ENCODE measurements at regions not wholly inside any gene's neighbourhood (a gene's known extent, or its start where the extent isn't known, plus 50 kb on each side); places are given as distances from the start of the nearest gene placed in this dataset.

- TF ChIP-seq POLR2AphosphoS5 (IDR thresholded peaks at IDR 0.05) = no peak
- no peak for TF ChIP-seq CTCF (IDR thresholded peaks at IDR 0.05)
- TF ChIP-seq POLR2A (IDR thresholded peaks at IDR 0.05) = no peak
- Histone ChIP-seq H3K27me3 (replicated peaks; ENCODE audit: insufficient read depth) (no peaks in the 10 kb centered on the region), H3K4me3 (no peak overlapping the region), H3K4me1 (replicated peaks) (no peaks in the 10 kb centered on the region), H3K27ac (no peak overlapping the region), H3K9me3 (no peaks in the 10 kb centered on the region), H3K36me3 (no peaks in the 10 kb centered on the region)
- no peak for DNase-seq (ENCODE audit: low spot score)
- intact Hi-C loops (cut with DNase I) = no loop called here
Observed at GRCh38 chr3:165716592-165716991, 120.6 kb downstream of the BCHE start.

GRCh38 chr3:165713479-165713878 is 123.7 kb downstream of the BCHE start:
- Histone ChIP-seq H3K4me3 (no peak overlapping the region), H3K27me3 (replicated peaks; ENCODE audit: insufficient read depth) (no peaks in the 10 kb centered on the region), H3K9me3 (no peaks in the 10 kb centered on the region), H3K36me3 (no peaks in the 10 kb centered on the region), H3K4me1 (replicated peaks) (no peaks in the 10 kb centered on the region), H3K27ac (no peak overlapping the region)
- 98% methylated on average over 6 of the region's 7 CpGs for WGBS
- intact Hi-C loops (cut with DNase I) = no loop called here
- no peak for TF ChIP-seq CTCF (IDR thresholded peaks at IDR 0.05)
- TF ChIP-seq POLR2AphosphoS5 (IDR thresholded peaks at IDR 0.05) = no peak
- TF ChIP-seq POLR2A (IDR thresholded peaks at IDR 0.05) = no peak
- DNase-seq (ENCODE audit: low spot score) = no peak

DNA sequence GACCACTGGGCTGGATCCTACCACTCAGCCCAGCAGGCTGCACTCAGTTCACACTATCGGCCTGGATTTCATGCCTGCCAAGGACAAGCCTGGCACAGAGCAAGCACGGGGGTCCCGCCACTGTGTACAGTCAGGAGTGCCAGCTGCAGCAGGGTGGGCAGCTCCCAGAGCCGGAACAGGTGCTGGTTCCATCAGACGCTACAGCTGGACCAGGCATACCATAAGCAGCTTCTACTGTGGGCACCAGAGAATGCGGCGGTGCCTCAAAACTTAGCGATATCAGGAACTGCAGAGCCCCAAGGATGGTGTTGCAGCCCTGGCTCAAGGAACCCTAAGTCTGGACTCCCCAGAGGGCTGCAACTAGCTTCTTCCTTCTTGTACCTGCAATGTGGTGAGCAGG is 124.8 kb downstream of the BCHE start:
- intact Hi-C loops (cut with DNase I) = no loop called here
- DNase-seq (ENCODE audit: low spot score) = no peak
- Histone ChIP-seq H3K36me3 (no peaks in the 10 kb centered on the region), H3K9me3 (no peaks in the 10 kb centered on the region), H3K4me1 (replicated peaks) (no peaks in the 10 kb centered on the region), H3K4me3 (no peak overlapping the region), H3K27me3 (replicated peaks; ENCODE audit: insufficient read depth) (no peaks in the 10 kb centered on the region), H3K27ac (no peak overlapping the region)
- no peak for TF ChIP-seq POLR2A (IDR thresholded peaks at IDR 0.05)
- TF ChIP-seq CTCF (IDR thresholded peaks at IDR 0.05) = no peak
- no peak for TF ChIP-seq POLR2AphosphoS5 (IDR thresholded peaks at IDR 0.05)
- WGBS = 92% methylated on average over 8 of the region's 8 CpGs

DNA sequence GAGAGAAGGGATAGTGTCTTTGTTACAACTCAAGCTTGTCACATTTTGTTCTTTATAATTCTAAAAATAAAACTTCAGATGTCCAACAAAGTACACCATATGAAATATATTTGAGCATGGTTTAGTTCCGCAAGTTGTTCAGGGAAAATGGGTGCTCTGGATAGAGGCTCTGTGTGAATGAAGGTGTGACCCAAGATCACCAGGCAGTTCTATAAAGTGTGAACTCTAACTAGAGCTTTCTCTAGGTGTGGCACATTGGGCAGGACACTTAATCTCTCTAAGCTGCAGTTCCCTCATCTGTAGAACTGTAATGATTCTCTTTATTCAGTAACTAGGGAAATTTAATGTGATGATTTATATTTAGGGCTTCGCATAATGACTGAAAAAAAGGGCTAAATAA is 139.3 kb downstream of the BCHE start:
- WGBS = 100% methylated on average over 2 of the region's 2 CpGs

More for the DNA sequence above, 139.3 kb downstream of the BCHE start:
- no peak overlapping the region for H3K4me3 ChIP-seq
- DNase-seq (ENCODE audit: low spot score) = no peak
- H3K4me1 ChIP-seq (replicated peaks) = no peaks in the 10 kb centered on the region
- intact Hi-C loops (cut with DNase I) = no loop called here
- TF ChIP-seq POLR2A (IDR thresholded peaks at IDR 0.05) = no peak
- TF ChIP-seq CTCF (IDR thresholded peaks at IDR 0.05) = no peak
- TF ChIP-seq POLR2AphosphoS5 (IDR thresholded peaks at IDR 0.05) = no peak
- H3K27ac ChIP-seq = no peak overlapping the region
- H3K27me3 ChIP-seq (replicated peaks; ENCODE audit: insufficient read depth) = no peaks in the 10 kb centered on the region
- H3K9me3 ChIP-seq = no peaks in the 10 kb centered on the region
- no peaks in the 10 kb centered on the region for H3K36me3 ChIP-seq

All from prostate gland (tissue), 2 donors.